SK-N-SH (cell line): ENCODE measurements at regions not wholly inside any gene's neighbourhood (a gene's known extent, or its start where the extent isn't known, plus 50 kb on each side); places are given as distances from the start of the nearest gene placed in this dataset.

Experiments used
- CTCF ChIA-PET: fragments of 300-600, 350-600 bp; formaldehyde crosslinking; extraction: SDS; loops from one replicate; lab custom pipeline; 2021; lab: Yijun Ruan, JAX
- POLR2A ChIA-PET: fragments of 350-600 bp; sonication (Branson Sonifier 250); formaldehyde crosslinking; extraction: SDS; loops from one replicate; lab custom pipeline; 2020; ENCODE audit warnings: antibody characterized with exemption, inconsistent platforms; lab: Yijun Ruan, JAX
- DNase-seq: peaks from one replicate; pipeline ENCODE4 v3.0.0; 2012
- H2AFZ ChIP-seq: fragments of 200-600 bp; sonication (generic); 2 replicates; pipeline ENCODE4 v1.8.1; 2016; ENCODE audit warnings: antibody characterized with exemption, mild to moderate bottlenecking, low read depth
- H3F3A ChIP-seq: fragments of 200-600 bp; sonication (generic); replicated peaks from 2 replicates; pipeline ENCODE3; 2016; ENCODE audit warnings: antibody characterized with exemption, mild to moderate bottlenecking; ENCODE audit not compliant: insufficient read depth
- H3K27ac ChIP-seq, 2 experiments: fragments of 200-500 bp in 1 of 2; fragments of 200-600 bp in 1 of 2; sonication (Bioruptor generic) in 1 of 2; sonication (generic), shearing (Covaris generic) in 1 of 2; 2 replicates each; pipeline versions ENCODE4 v1.5.1 to v1.6.1; 2014 to 2016; ENCODE audit warnings: low read depth in 2 of 2, inconsistent platforms in 1 of 2, low read length in 1 of 2, mild to moderate bottlenecking in 1 of 2, mixed read lengths in 1 of 2
- H3K27me3 ChIP-seq: fragments of 200-600 bp; sonication (generic), shearing (Covaris generic); 2 replicates; pipeline ENCODE4 v1.6.1; 2016; ENCODE audit warnings: mixed run types; ENCODE audit not compliant: insufficient read depth
- H3K36me3 ChIP-seq, 2 experiments: fragments of 200-500 bp in 1 of 2; fragments of 200-600 bp in 1 of 2; sonication (Bioruptor generic) in 1 of 2; sonication (generic) in 1 of 2; replicated peaks in 1 of 2; 2 replicates each; pipeline versions ENCODE3 to v1.5.1; 2014 to 2016; ENCODE audit warnings: low read length in 1 of 2, mild to moderate bottlenecking in 1 of 2; ENCODE audit not compliant: insufficient read depth in 2 of 2, control insufficient read depth in 1 of 2
- H3K4me1 ChIP-seq, 2 experiments: fragments of 200-500 bp in 1 of 2; fragments of 200-600 bp in 1 of 2; sonication (Bioruptor generic) in 1 of 2; sonication (generic), shearing (Covaris generic) in 1 of 2; 2 replicates each; pipeline versions ENCODE4 v1.5.1 to v1.6.1; 2014 to 2016; ENCODE audit warnings: low read depth in 1 of 2, low read length in 1 of 2, mixed run types in 1 of 2; ENCODE audit not compliant: insufficient read depth in 2 of 2, control insufficient read depth in 1 of 2
- H3K4me2 ChIP-seq: fragments of 200-600 bp; sonication (generic), shearing (Covaris generic); 2 replicates; pipeline ENCODE4 v1.6.1; 2017; ENCODE audit warnings: mixed run types
- H3K4me3 ChIP-seq, 2 experiments: fragments of 200-500 bp in 1 of 2; fragments of 200-600 bp in 1 of 2; sonication (Bioruptor generic) in 1 of 2; sonication (generic), shearing (Covaris generic) in 1 of 2; 2 replicates each; pipeline versions ENCODE4 v1.5.1 to v1.8.1; 2014 to 2016; ENCODE audit warnings: low read depth in 2 of 2, inconsistent platforms in 1 of 2, low read length in 1 of 2, mild to moderate bottlenecking in 1 of 2, mixed read lengths in 1 of 2, moderate library complexity in 1 of 2
- H3K79me2 ChIP-seq: fragments of 200-600 bp; sonication (generic); 2 replicates; pipeline ENCODE4 v1.8.1; 2017; ENCODE audit warnings: mild to moderate bottlenecking; ENCODE audit not compliant: insufficient read depth
- H3K9ac ChIP-seq: fragments of 200-600 bp; sonication (generic); 2 replicates; pipeline ENCODE4 v1.6.1; 2017; ENCODE audit warnings: mixed run types
- H3K9me2 ChIP-seq: fragments of 200-600 bp; sonication (generic); 2 replicates; pipeline ENCODE4 v1.6.1; 2017; ENCODE audit warnings: mixed run types
- H3K9me3 ChIP-seq: fragments of 200-600 bp; sonication (generic); 2 replicates; pipeline ENCODE4 v1.6.1; 2017; ENCODE audit warnings: mixed run types, mild to moderate bottlenecking, moderate library complexity
- H4K20me1 ChIP-seq: fragments of 200-600 bp; sonication (generic); 2 replicates; pipeline ENCODE4 v1.6.1; 2017; ENCODE audit warnings: mild to moderate bottlenecking, mixed run types; ENCODE audit not compliant: insufficient read depth
- CHD2 ChIP-seq: fragments of 150-350 bp; IDR thresholded peaks from 2 replicates; pipeline ENCODE4 v1.6.1; 2018; ENCODE audit warnings: low read length; ENCODE audit not compliant: partially characterized antibody
- EZH2phosphoT487 ChIP-seq: fragments of 200-600 bp; sonication (generic); IDR thresholded peaks from 2 replicates; pipeline ENCODE4 v1.6.1; 2017; ENCODE audit warnings: low read depth, mixed run types, mild to moderate bottlenecking, antibody characterized with exemption, moderate library complexity, borderline replicate concordance
- FOSL2 ChIP-seq: IDR thresholded peaks from 2 replicates; pipeline ENCODE4 v1.4.0; 2012; ENCODE audit warnings: low read depth, mild to moderate bottlenecking, moderate library complexity, borderline replicate concordance
- FOXJ3 ChIP-seq: sonication (generic); formaldehyde crosslinking; IDR thresholded peaks from 2 replicates; pipeline ENCODE4 v1.5.1; 2020; ENCODE audit warnings: mild to moderate bottlenecking, missing genetic modification reagents
- GATA2 ChIP-seq: sonication (generic); formaldehyde crosslinking; IDR thresholded peaks from 2 replicates; pipeline ENCODE4 v1.5.0; 2020; ENCODE audit warnings: mild to moderate bottlenecking, missing genetic modification reagents
- MAX ChIP-seq: IDR thresholded peaks from 2 replicates; pipeline ENCODE4 v1.4.0; 2012; ENCODE audit warnings: low read depth
- MEF2A ChIP-seq: IDR thresholded peaks from 2 replicates; pipeline ENCODE4 v1.4.0; 2012; ENCODE audit warnings: low read depth, borderline replicate concordance
- MXI1 ChIP-seq: IDR thresholded peaks from 2 replicates; pipeline ENCODE4 v1.6.1; 2012; ENCODE audit warnings: mild to moderate bottlenecking, low read depth, low read length, improper control_type of control experiment
- NFIC ChIP-seq: IDR thresholded peaks from 2 replicates; pipeline ENCODE4 v1.4.0; 2012; ENCODE audit warnings: borderline replicate concordance
- NRF1 ChIP-seq: IDR thresholded peaks from 2 replicates; pipeline ENCODE4 v1.6.1; 2012; ENCODE audit warnings: low read depth, mild to moderate bottlenecking, low read length
- PBX3 ChIP-seq: IDR thresholded peaks from 2 replicates; pipeline ENCODE4; 2012
- POLR2AphosphoS5 ChIP-seq: IDR thresholded peaks from 2 replicates; pipeline ENCODE4 v1.6.1; 2012; ENCODE audit warnings: low read depth, low read length
- RAD21 ChIP-seq: IDR thresholded peaks from 2 replicates; pipeline ENCODE4 v1.6.1; 2012; ENCODE audit warnings: mild to moderate bottlenecking, low read length
- RXRA ChIP-seq: IDR thresholded peaks from 2 replicates; pipeline ENCODE4 v1.4.0; 2012; ENCODE audit warnings: low read depth, mild to moderate bottlenecking, borderline replicate concordance
- SMC3 ChIP-seq: IDR thresholded peaks from 2 replicates; pipeline ENCODE4 v1.6.1; 2012; ENCODE audit warnings: low read depth, low read length, improper control_type of control experiment
- TAF1 ChIP-seq: IDR thresholded peaks from 2 replicates; pipeline ENCODE4 v1.6.1; 2012; ENCODE audit warnings: low read depth, mild to moderate bottlenecking, low read length, moderate library complexity, borderline replicate concordance
- TEAD4 ChIP-seq: IDR thresholded peaks from 2 replicates; pipeline ENCODE4 v1.4.0; 2012; ENCODE audit warnings: mild to moderate bottlenecking, borderline replicate concordance; ENCODE audit not compliant: insufficient read depth
- YY1 ChIP-seq: IDR thresholded peaks from 2 replicates; pipeline ENCODE4 v1.4.0; 2012; ENCODE audit warnings: low read depth, mild to moderate bottlenecking
- WGBS: methylation state at CpG from one replicate; pipeline ENCODE4 v1.1.6; 2017; ENCODE audit warnings: low lambda C conversion rate; 5-methylcytosine and 5-hydroxymethylcytosine counted together
- TF ChIP-seq, protein P1 (sequence below): fragments of 150-350 bp; IDR thresholded peaks from 2 replicates; pipeline ENCODE4 v1.6.1; 2016; ENCODE audit warnings: mild to moderate bottlenecking, low read depth, low read length
- TF ChIP-seq, protein P2 (sequence below): IDR thresholded peaks from 2 replicates; pipeline ENCODE4 v1.4.0; 2012; ENCODE audit warnings: low read depth, borderline replicate concordance

- no peak overlapping the region for H3K27ac ChIP-seq
- no peak overlapping the region for H3K4me2 ChIP-seq
- H3K27me3 ChIP-seq: no peaks in the 10 kb centered on the region
- H3K9me2 ChIP-seq: no peaks in the 10 kb centered on the region
- no peaks in the 10 kb centered on the region for H3K9me3 ChIP-seq
- no peaks in the 10 kb centered on the region for H3K36me3 ChIP-seq
- no peak overlapping the region for H2AFZ ChIP-seq
- H3K4me1 ChIP-seq: no peaks in the 10 kb centered on the region
- WGBS: 7% methylated on average over 7 of the region's 7 CpGs
- POLR2A ChIA-PET: no interaction called here
- TF ChIP-seq MEF2A: no peak
- CTCF ChIA-PET: no interaction called here
- no peaks in the 10 kb centered on the region for H3F3A ChIP-seq
- no peaks in the 10 kb centered on the region for H4K20me1 ChIP-seq
- no peak overlapping the region for H3K9ac ChIP-seq
- DNase-seq: no peak
- H3K4me3 ChIP-seq: no peak overlapping the region
- no peaks in the 10 kb centered on the region for H3K79me2 ChIP-seq
These were observed 304.1 kb upstream of the EPHA6 start for GRCh38 chr3:96510334-96510733.

- Histone ChIP-seq H3K27ac (no peak overlapping the region), H3F3A (no peaks in the 10 kb centered on the region), H3K9me3 (no peaks in the 10 kb centered on the region), H3K4me3 (no peak overlapping the region), H3K79me2 (no peaks in the 10 kb centered on the region), H3K4me2 (no peak overlapping the region), H3K36me3 (no peaks in the 10 kb centered on the region), H4K20me1 (no peaks in the 10 kb centered on the region), H2AFZ (no peak overlapping the region; the same call in 1 of the 2 replicates), H3K9ac (no peak overlapping the region), H3K9me2 (no peaks in the 10 kb centered on the region), H3K27me3 (no peaks in the 10 kb centered on the region), H3K4me1 (no peaks in the 10 kb centered on the region)
- no peak for TF ChIP-seq NFIC
- no peak for TF ChIP-seq PBX3
- TF ChIP-seq YY1: no peak
- TF ChIP-seq MAX: no peak
- no peak for TF ChIP-seq EZH2phosphoT487
- TF ChIP-seq CHD2: no peak
- no peak for TF ChIP-seq RAD21
- no peak for TF ChIP-seq TEAD4
- TF ChIP-seq, protein P1, sequence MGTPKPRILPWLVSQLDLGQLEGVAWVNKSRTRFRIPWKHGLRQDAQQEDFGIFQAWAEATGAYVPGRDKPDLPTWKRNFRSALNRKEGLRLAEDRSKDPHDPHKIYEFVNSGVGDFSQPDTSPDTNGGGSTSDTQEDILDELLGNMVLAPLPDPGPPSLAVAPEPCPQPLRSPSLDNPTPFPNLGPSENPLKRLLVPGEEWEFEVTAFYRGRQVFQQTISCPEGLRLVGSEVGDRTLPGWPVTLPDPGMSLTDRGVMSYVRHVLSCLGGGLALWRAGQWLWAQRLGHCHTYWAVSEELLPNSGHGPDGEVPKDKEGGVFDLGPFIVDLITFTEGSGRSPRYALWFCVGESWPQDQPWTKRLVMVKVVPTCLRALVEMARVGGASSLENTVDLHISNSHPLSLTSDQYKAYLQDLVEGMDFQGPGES: no peak
- TF ChIP-seq, protein P2, sequence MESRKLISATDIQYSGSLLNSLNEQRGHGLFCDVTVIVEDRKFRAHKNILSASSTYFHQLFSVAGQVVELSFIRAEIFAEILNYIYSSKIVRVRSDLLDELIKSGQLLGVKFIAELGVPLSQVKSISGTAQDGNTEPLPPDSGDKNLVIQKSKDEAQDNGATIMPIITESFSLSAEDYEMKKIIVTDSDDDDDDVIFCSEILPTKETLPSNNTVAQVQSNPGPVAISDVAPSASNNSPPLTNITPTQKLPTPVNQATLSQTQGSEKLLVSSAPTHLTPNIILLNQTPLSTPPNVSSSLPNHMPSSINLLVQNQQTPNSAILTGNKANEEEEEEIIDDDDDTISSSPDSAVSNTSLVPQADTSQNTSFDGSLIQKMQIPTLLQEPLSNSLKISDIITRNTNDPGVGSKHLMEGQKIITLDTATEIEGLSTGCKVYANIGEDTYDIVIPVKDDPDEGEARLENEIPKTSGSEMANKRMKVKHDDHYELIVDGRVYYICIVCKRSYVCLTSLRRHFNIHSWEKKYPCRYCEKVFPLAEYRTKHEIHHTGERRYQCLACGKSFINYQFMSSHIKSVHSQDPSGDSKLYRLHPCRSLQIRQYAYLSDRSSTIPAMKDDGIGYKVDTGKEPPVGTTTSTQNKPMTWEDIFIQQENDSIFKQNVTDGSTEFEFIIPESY: no peak
- no peak for TF ChIP-seq TAF1
- TF ChIP-seq POLR2AphosphoS5: no peak
- no peak for TF ChIP-seq MXI1
- TF ChIP-seq NRF1: no peak
- no peak for TF ChIP-seq RXRA
- TF ChIP-seq SMC3: no peak
- no peak for TF ChIP-seq FOSL2
- TF ChIP-seq FOXJ3 (CRISPR knock-in tag): no peak
- TF ChIP-seq GATA2 (CRISPR knock-in tag): no peak
- CTCF ChIA-PET: no interaction called here
- no peak for DNase-seq
- POLR2A ChIA-PET: no interaction called here
These were observed 277.2 kb upstream of the EPHA6 start for GRCh38 chr3:96537165-96537564.
